HG03469 (cell line): ENCODE measurements at regions not wholly inside any gene's neighbourhood (a gene's known extent, or its start where the extent isn't known, plus 50 kb on each side); places are given as distances from the start of the nearest gene placed in this dataset.
"Not testable (repeated sequence)": the region's sequence is repeated elsewhere in the genome, so short reads cannot be mapped to it uniquely, and the experiment has no call there.

Experiments
- ATAC-seq: cut with Tn5 transposase; IDR thresholded peaks from one replicate; pipeline ENCODE4 v1.9.1; 2021; ENCODE audit warnings: mild to moderate bottlenecking, moderate library complexity, moderate number of reproducible peaks; ENCODE audit not compliant: unreplicated experiment

GRCh38 chr3:18086078-18086477, 339.1 kb downstream of the SATB1 start:
- ATAC-seq = no peak

DNA sequence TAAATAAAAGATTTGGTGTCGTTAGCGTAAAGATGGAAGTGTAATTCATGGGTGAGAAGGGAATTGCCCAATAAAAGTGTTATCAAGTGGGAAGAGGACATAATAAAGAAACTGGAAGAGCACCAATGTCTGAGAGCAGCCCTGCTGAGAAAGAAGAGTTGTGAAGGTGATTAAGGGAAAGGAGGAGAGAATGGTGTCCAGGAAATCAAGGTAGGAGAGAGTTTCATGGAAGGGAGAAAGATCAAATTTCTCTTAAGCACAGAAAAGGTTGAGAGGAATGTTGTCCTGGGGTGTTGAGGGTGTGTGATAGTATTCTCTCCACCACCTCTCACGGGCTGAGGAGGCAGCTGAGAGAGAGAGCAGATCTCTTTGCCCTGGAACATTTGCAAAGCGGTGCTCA, 339.7 kb downstream of the SATB1 start:
- ATAC-seq = no peak

DNA sequence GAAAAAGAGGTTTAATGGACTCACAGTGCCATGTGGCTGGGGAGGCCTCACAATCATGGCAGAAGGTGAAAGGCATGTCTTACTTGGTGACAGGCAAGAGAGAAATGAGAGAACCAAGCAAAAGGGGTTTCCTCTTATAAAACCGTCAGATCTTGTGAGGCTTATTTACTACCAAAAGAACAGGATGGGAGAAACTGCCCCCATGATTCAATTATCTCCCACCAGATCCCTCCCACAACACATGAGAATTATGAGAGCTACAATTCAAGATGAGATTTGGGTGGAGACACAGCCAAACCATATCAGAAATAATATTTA, 340.8 kb upstream of the TBC1D5 start:
- not testable (repeated sequence) for ATAC-seq

- no peak for ATAC-seq
These were observed 340.3 kb upstream of the TBC1D5 start for GRCh38 chr3:18082551-18083272.

DNA sequence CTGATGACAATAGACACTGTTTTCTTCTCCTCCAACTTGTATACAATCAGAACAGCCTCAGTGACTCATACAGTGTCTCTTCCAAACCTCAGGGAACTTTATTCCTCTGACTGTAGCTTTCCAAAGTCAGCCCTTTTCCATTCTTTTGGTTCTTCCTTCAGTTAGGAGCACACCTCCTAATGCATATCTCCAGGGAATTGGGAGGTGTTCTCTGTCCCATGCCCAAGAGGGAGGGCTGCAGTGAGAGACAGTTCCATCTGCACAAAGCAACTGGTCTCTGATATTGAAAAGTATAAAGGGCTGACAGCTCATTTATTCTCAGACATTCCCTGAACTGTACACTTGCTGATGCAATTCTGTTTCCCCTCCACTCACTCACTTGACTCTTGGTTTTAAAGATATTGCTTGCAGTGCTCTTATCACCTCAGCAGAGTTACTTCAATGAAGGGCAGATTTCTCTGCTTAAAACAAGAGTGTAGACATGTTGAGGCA, 337.8 kb upstream of the TBC1D5 start:
- no peak for ATAC-seq

GRCh38 chr3:18079739-18080138, 337.3 kb upstream of the TBC1D5 start:
- no peak for ATAC-seq

DNA sequence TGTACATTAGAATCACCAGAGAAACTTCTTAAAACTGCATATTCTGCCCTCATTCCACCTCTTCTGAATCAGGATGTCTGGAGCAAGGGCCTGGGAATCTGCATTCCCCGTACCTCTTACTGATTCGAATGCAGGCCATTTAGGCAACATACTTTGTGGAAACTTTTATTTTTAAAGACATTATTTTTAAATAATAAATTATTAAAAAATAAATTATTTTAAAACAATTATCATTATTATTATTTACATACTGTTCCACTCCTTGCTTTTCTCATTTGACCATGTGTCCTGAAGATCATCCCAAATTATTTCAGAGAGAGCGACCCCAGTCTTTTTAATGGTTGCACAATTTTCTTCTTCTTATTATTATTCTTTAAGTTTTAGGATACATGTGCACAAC, 336.6 kb upstream of the TBC1D5 start:
- no peak for ATAC-seq

- ATAC-seq = no peak
These were observed 334.9 kb upstream of the TBC1D5 start for GRCh38 chr3:18077128-18077840.

- no peak for ATAC-seq
These were observed 333.9 kb upstream of the TBC1D5 start for GRCh38 chr3:18076301-18076700.

GRCh38 chr3:18075799-18076198, 333.4 kb upstream of the TBC1D5 start:
- no peak for ATAC-seq

GRCh38 chr3:18071833-18072232, 329.4 kb upstream of the TBC1D5 start:
- ATAC-seq = no peak

DNA sequence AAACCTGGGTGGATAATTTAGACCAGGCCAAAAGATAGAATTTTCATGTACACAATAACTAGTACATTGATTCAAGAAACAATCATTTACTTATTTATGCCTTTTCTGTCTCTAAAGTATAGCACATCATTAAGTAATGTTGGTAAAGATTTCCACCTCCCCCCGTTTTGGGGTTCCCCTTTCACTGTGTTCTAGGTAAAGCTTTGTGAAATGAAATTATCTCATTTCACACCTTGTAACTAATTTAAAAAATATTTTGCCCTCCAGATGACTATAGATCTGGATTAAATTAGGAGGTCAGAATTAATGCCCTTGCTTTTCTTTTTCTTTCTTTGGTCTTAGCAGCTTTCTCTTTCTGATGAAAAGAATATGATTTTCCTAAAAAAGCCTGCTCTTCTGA, 328.5 kb upstream of the TBC1D5 start:
- no peak for ATAC-seq

- no peak for ATAC-seq
These were observed 327.8 kb upstream of the TBC1D5 start for GRCh38 chr3:18070231-18070630.

DNA sequence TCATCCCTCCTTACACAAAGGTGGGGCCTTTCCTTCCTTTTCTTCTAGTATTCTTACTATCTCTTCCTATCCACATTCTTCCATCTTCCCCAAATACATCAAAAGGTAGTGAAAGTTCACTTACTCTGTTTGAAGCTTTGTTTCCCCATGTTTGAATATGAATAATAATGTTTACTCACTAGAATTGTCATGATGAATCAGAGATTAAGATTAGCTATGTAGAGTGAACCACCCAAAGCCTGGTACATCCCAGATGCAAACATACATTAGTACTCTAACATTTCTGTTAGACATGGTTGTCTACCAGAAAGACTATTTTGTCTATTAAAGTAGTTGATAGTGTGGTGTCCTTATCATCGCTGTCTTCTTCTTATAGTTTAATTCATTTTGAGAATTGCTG, 327.1 kb upstream of the TBC1D5 start:
- no peak for ATAC-seq

DNA sequence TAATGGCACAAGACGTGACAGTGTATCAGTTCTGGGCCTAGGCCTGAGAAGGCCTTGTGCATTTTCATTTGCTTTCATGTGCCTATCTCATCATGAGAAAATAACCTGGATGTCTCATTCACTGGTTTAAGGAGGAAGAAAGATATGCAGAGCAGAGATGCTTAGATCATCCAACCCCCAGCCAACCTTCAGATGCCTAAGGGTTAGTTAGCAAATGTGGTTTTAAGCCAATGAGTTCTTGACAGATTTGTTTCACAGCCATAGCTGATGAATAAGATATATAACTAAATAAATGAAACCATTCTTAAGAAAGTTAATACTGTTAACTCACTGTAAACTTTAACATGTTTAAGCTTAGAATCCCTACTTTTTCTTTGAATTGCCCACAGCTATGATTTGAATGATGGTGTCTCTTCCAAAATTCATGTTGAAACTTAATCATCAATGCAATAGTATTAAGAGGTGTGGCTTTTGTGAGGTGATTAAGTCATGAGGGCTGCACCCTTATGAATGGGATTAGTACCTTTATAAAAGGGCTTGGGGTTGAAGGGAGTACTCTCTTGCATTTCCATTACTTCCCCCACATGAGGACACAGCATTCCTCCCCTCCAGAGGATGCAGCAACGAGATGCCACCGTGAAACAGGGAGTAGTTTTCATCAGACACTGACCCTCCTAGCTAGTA, 324.6 kb upstream of the TBC1D5 start:
- ATAC-seq = no peak

DNA sequence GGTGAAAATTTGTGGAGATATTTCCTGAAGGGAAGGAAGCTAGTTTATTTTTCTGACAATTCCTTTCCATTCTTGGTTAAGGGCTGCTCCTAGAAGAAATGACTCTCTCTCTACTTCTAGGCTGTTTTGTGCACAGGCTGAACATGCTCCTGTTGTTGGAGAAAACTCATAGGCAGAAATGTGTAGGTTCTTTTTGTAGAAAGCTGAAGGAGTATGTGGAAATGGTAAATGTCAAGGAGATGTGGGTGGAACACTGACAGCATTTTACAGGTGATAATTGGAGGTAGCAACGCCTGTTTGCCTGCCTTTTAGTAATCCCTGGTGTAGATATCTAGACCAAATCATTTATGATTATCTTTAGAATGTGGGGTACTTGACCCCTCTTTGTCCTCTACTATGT, 322.2 kb upstream of the TBC1D5 start:
- no peak for ATAC-seq

GRCh38 chr3:18062657-18063025, 320.2 kb upstream of the TBC1D5 start:
- ATAC-seq = no peak

DNA sequence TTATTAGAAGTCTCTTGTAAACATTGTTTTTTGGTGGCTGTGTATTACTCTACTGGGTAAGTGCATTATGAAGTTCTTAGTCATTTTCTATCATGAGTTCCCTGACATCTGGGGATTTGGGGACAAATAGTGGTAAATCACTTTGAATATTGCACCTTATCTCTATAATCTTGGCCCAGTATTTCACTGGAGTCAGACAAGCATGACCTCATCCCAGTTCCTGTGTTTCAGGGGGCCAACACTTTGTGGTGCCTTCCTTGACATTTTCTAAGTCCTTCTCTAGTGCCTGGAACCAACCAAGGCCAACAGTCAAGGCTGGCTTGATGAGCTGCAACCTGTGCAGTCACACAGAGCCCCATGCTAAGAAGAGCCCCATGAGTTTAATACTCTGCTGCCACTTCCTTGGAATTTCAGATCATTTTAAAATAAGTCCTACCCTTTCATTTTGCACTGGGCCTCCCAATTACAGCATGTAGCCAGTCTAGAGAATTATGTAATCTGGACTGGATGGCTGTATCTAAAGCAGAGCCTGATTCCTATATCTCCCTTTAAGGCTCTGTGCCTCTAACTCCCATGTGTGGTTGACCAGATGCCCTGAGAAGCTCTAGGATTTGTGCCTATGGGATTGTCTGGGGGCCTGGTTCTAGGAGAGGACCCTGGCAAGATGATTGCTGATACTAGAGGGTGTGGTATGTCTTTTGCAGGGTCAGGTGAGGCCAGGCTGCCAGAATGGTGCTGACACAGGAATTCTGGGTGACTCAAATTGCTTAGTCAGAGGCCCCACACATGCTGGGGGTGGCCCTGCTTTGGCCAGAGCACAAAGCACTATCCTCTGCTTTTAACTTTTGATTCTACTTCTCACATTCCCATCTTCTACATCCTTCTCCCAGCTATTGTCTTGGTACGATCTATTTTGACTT, 319.6 kb upstream of the TBC1D5 start:
- ATAC-seq = no peak

- ATAC-seq = no peak
These were observed 316.2 kb upstream of the TBC1D5 start for GRCh38 chr3:18058666-18059065.

- ATAC-seq = no peak
These were observed 315.1 kb upstream of the TBC1D5 start for GRCh38 chr3:18057471-18058091.

DNA sequence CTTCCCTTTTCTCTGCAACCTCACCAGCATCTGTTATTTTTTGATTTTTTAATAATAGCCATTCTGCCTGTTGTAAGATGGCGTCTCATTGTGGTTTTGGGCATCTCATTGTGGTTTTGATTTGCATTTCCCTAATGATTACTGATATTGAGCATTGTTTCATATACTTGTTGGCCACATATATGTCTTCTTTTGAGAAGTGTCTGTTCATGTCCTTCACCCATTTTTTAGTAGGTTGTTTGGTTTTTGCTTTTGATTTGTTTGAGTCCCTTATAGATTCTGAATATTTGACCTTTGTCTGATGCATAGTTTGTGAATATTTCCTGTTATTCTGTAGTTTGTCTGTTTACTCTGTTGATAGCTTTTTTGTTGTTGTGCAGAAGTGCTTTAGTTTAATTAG, 312.2 kb upstream of the TBC1D5 start:
- no peak for ATAC-seq
